HG03378 (cell line): ENCODE measurements at regions not wholly inside any gene's neighbourhood (a gene's known extent, or its start where the extent isn't known, plus 50 kb on each side); places are given as distances from the start of the nearest gene placed in this dataset.
"Not testable (repeated sequence)": the region's sequence is repeated elsewhere in the genome, so short reads cannot be mapped to it uniquely, and the experiment has no call there.

Source experiments
- ATAC-seq: cut with Tn5 transposase; IDR thresholded peaks from one replicate; pipeline ENCODE4 v1.9.1; 2021; ENCODE audit warnings: mild to moderate bottlenecking, moderate library complexity; ENCODE audit not compliant: unreplicated experiment

DNA sequence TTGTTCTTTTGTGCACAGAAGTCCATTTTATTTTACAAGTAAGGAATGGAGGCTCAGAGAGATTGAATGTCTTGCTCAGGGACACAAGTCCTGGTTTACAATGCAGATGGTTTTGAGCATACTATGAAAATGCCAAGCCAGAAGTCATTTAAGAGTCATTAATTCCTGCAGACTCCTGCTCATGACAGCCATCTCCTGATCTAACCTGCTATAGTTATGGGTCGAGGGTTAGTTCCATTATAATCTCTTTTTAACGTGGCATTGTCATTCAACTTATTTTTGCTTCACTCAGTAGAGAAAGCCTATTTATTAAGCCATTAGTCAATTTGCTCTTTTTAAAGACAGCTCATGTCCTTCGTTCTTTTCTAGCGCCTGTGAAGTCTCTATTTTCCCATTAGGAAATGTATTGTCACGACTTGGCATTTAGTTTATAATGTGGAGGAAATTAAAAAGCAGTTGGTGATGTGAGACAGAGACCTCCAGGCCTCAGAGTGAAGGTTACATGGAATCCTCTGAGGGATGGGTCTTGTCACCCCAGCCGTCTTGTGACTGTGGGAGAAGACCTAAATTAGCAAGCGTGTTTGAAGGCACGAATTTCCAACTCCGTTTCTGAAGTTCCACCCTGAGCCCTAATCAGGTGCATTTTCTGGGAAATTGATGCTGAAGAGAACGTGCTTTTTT is 84.1 kb downstream of the ACTBL2 start:
- no peak for ATAC-seq

GRCh38 chr5:57396701-57397100 is 85.9 kb downstream of the ACTBL2 start:
- no peak for ATAC-seq

- ATAC-seq: no peak
These were observed 88.0 kb downstream of the ACTBL2 start for GRCh38 chr5:57394421-57395210.

- ATAC-seq: no peak
These were observed 95.7 kb downstream of the ACTBL2 start for GRCh38 chr5:57386958-57387357.

- ATAC-seq: no peak
These were observed 99.3 kb downstream of the ACTBL2 start for GRCh38 chr5:57383093-57383861.

DNA sequence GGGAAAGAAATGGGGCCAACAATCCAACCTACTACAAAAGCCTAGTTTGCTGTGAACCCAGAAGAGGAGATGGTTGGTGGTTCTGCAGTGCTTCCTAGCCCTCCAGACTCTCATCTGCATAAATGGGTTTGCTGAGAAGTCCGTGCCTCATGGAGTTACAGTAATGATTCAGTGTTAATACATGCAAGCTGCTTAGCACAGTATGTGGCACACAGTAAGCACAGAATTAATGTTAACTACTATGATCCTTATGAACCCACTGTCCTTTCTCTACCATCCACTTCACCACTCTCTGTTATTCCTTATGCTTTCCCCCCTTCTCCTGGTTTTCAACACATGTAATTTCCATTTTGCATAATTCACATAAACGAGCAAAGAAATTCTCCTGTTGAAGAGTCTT is 100.0 kb downstream of the ACTBL2 start:
- no peak for ATAC-seq

- ATAC-seq: no peak
These were observed 112.2 kb downstream of the ACTBL2 start for GRCh38 chr5:57370376-57370775.

DNA sequence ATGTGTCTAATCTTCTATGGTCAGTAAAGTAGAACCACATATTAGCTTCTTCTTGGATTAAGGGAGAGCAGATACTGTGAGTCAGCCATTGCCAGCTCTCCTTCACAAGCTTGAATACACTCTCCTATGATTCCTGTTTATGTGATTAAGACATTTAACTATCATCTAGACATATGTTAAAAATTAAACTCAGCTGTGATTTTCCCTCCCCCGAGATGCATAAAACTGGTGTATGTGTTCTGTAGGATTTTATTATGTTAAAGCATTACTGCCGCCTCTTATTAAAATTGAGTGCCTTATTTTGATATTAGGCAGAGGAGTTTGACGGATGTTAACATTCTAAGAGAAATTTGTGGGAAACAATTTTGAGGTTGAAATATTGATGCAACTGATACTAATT is 114.6 kb downstream of the ACTBL2 start:
- ATAC-seq: no peak

DNA sequence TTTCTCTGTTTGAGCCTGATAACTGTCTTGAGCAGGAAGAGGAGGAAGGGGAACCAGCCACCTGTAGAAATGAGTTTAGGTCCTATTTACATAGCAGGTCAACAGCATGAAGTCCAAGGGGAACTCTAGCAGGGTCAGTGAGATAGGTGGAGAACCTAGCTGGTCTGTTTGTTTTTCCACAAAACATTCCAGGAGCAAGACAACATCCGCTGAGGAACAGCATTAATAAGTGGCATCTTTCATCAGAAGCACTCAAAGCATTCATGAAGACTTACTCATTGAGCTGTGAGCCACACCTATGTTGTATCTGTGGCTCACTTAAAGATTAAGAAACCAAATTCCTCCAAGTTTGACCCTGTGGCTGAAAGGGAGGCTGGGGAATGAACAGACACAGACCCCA is 115.9 kb downstream of the ACTBL2 start:
- no peak for ATAC-seq

DNA sequence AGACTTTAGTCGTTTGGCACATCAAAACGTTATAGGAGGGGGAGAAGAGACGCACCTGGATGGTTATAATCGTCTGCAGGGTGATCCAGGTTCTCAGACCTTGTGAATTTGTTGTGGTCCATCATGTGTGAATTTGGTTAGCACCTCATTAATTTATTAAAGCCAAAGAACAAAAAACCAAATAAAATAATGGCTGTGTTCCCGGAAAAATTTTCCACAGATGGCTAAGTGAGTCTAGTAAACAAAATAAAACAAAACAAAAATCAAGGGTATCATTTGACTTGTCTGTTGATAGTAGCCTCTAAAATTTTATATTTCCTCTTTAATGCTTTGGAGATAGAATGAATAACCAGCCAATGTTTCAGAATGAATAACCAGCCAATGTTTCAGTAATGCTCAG is 119.7 kb downstream of the ACTBL2 start:
- no peak for ATAC-seq

DNA sequence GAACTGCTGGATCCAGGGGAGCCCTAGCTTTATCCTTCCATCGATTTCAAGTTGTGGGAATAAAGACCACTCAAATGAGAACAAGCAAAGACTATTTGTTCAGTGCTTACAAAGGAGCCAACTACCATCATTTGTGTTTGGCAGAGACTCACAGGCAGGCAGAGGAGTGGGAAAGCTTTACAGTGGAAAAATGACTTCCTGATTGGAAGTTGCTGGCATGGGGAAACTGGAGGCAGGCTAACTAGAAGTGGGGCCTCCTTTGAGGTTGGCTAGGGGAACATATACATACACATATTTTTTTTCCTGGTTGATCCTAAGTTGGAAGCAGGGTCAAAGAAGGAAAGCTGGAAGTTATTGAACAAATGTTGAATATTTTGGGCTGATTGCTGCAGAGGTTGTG is 121.7 kb downstream of the ACTBL2 start:
- no peak for ATAC-seq

- ATAC-seq: no peak
These were observed 123.6 kb downstream of the ACTBL2 start for GRCh38 chr5:57358796-57359592.

- not testable (repeated sequence) for ATAC-seq
These were observed 125.8 kb downstream of the ACTBL2 start for GRCh38 chr5:57356850-57357249.

DNA sequence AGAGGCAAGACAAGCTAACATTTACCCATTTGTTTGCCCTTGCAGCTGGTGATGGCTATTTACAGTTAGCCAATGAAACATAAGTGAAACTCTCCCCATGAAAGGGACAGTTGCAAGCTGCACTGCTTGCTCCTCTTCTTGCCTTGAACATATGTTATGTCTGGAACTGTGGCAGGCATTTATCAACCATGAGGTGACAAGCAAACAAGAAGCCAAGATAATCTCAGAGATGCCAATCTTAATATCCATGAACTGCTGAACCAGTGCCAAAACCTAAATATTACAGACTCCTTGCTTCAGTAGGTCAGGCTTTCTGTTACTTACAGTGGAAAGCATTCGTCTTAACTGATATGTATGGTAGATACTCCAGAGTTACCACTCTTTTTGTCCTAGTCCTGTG is 133.4 kb downstream of the ACTBL2 start:
- no peak for ATAC-seq

DNA sequence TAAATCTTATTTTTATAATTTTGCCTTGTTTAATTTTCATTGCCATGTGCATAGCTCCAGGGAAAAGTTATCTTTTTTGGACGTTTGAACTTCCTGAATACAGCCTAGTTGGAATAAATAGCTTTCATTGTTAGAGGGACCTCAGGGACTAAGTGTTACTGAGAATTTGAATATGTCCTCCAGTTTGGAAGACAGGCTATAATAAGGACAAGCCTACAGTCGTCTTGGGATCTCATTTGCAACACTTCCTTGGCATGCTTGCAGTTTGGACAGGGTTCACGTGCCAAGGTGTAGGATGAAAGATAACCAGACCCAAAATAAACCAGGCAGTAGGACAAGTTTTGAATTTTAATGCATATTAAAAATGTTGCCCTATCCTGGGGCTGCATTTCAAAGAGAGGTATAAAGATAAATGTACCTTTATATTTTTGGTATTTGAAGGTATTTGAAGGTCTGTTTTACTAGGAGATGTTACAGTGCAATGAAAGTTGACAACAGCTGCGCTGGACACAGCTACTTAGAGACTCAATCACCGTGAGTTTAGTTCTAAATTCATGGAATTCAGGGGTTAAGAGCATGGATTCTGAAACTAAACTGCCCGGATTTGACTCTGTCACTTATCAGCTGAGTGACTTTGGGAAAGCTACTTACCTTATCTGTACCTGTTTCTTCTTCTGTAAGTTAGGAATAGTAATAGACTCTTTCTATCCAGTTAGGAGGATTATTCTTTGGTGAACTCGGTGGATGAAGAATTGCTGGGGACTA is 134.1 kb downstream of the ACTBL2 start:
- ATAC-seq: no peak

GRCh38 chr5:57346328-57346727 is 136.3 kb downstream of the ACTBL2 start:
- ATAC-seq: no peak

DNA sequence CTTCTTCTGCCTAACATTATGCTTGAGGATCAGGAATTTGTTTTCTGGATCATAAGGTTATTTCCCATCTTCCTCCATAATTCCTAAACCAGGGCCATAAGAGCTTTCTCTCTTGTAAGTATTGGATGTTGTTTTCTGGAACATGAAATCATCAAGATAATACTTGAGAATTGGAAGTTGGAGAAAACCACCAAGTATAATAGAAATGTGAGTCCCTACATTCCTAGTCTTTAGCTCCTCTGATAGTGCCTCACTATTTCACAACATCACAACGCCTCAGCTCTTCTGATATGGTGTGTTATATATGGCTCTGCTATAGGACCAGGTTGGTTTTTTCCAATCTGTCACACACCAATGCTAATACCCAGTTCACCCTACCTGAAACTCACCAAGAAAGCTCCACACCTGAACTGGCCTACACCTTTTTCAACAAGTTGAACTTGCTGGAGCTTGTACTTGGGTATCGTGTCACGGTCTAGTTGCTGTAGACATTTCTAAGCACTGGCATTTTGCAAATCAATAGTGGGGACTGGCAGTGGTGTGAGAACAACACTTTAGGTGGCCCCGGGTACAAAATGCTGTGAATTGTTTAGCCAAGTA is 141.1 kb downstream of the ACTBL2 start:
- no peak for ATAC-seq

GRCh38 chr5:57340681-57341080 is 141.9 kb downstream of the ACTBL2 start:
- no peak for ATAC-seq

- ATAC-seq: no peak
These were observed 143.1 kb downstream of the ACTBL2 start for GRCh38 chr5:57339521-57339920.

DNA sequence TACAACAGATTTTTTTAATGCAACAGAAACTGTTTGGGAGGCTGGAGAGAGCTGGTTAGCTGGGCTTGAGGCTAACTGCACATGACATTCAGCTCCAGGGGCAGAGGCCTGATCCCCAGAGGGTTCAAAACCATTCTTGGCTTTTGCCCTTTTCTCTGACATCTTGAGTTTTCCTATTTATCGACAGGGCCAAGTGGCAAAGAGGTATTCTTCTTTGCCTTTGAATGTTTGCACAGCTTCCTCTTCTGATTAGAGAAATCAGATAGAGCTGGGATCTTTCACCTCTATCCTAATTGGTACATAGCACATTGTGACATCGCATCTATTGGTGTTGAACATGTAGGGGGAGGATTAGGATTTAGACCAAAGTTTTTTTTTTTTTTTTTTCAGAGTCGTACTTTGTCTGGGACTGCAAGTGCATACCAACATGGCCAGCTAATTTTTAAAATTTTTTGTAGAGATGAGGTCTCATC is 143.7 kb downstream of the ACTBL2 start:
- ATAC-seq: no peak
